LNCAP (cell line): ENCODE measurements at regions not wholly inside any gene's neighbourhood (a gene's known extent, or its start where the extent isn't known, plus 50 kb on each side); places are given as distances from the start of the nearest gene placed in this dataset.

Source experiments
- CTCF ChIP-seq: fragments of 450-650 bp; IDR thresholded peaks from 2 replicates; pipeline ENCODE4 v1.5.1; 2017; ENCODE audit warnings: mild to moderate bottlenecking

DNA sequence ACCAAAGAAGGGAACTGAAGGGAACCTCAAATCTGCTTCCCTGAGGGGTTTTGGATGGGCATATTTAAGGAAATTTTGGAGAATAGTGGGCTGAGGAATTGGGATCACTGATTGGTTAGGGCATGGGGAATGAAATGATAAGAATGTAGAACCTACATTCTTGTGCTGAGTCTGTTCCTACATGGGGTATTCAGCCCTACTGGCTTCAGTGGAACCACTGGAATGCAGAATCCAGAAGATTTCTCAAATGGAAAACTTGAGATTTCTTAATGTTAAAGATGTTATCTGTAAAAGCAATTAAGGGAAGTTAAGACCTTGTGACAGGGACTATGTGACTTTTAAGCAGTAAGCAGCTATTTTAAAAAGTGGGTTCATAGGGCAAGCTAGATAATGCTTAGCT lies 1062.4 kb downstream of the AGBL1 start:
- TF ChIP-seq CTCF = no peak

DNA sequence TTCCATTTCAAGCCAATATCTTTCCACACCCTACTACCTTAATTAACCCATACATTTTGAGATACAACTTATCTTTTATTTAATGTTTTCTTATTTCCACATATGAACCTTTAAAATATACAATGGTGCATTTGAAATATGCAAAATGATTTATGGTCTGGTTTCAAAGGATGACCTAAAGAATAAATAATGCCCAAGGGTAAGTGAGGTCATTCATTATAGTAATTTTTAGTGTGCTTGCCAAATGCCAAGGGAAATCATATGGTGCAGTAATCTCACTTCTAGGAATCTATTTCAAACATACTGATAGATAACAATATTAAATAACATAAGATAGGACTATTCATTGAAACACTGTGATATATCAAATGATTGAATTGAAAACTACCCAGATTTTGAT lies 1055.4 kb downstream of the AGBL1 start:
- TF ChIP-seq CTCF = no peak

DNA sequence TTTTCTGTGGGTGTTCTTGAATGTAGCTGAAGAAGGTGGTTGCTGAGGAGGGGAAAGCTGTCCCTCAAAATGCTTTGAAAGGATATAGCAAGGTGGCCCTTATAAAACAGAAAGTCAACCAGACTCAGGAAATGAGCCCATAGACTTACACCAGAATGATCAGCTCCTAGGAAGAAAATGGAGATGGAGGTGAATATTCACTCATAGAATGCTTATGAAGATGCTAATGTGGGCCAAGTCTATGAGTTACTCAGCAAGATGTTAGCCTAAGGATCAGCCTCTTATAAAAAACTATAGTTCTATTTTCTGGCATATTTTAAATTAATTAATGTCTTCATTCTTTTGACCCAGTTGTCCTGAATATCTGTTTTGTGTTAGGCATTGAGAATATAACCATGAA lies 1054.0 kb downstream of the AGBL1 start:
- TF ChIP-seq CTCF = no peak

- no peak for TF ChIP-seq CTCF
These were observed 1051.4 kb downstream of the AGBL1 start for GRCh38 chr15:87131067-87131466.

DNA sequence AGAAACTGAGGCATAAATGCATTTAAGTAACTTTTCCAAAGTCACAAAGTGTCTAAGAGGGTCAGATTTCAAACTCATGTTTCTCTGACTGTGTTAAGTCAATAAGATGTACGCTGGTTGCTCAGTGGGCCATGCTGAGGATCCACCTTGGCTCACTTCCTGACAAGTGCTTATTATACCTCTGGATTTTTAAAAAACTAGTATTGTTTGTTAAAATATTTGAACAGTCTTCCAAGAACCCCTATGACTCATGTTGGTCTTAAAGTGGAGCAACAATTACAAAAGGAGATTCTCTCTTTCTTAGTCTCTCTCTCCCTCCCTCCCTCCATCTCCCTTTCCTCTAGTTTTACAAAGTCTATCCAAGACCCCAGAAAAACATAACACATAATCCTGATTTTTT lies 1050.2 kb downstream of the AGBL1 start:
- TF ChIP-seq CTCF = no peak

GRCh38 chr15:87123676-87124382 lies 1044.2 kb downstream of the AGBL1 start:
- TF ChIP-seq CTCF = no peak

DNA sequence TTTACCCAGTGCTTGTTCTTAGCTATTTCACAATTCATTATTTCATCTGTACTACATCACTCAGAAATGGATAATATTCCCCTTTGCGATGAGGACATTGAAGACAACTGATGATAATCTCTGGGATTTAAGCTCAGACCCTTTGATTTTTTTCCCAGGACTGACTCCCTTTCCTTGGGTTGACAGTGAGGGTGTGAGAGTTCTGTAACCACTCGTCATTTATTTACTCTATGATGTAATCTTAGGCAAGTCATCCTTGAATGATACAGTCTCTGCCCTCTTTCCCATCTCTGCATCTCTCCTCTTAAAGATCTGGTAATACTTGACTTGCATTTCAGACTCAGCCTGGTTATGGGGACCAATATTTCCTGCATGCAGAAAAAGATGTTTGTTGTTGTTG lies 1041.7 kb downstream of the AGBL1 start:
- TF ChIP-seq CTCF = no peak

DNA sequence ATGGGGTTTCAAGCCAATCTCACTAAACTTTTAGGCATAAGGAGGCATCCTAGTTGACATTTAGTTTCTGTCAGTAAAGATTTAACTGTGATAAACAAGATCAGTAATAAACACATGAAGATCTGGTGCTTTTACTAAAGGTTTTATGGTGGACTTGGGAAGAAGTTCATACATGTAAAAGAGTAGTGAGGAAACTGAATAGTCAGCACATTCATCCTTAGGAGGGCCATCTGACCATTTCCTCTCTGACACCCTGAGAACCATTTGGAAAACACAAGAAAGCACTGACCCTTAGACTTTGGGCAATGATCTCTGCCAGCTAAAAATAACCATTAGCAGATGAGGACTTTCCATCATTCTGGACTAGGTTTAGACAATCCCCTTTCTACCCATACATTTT lies 1040.9 kb downstream of the AGBL1 start:
- TF ChIP-seq CTCF = no peak
